Thyroid gland (tissue), 4 donors: ENCODE measurements at regions not wholly inside any gene's neighbourhood (a gene's known extent, or its start where the extent isn't known, plus 50 kb on each side); places are given as distances from the start of the nearest gene placed in this dataset.

Experiments
- POLR2A ChIP-seq, 2 donors: fragments of 450-650 bp; IDR thresholded peaks; one replicate each; pipeline ENCODE4 v1.6.1; 2017; ENCODE audit warnings: antibody characterized with exemption in 2 of 2, mild to moderate bottlenecking in 2 of 2, moderate library complexity in 1 of 2
- TF ChIP-seq, protein P1 (sequence below), 6 experiments: fragments of 200-600 bp in 3 of 6; fragments of 450-650 bp in 3 of 6; sonication (generic) in 3 of 6; IDR thresholded peaks; one replicate each; pipeline ENCODE4 v1.5.1; 2016 to 2019; ENCODE audit warnings: antibody characterized with exemption in 6 of 6, mild to moderate bottlenecking in 2 of 6, inconsistent platforms in 1 of 6, moderate library complexity in 1 of 6

DNA sequence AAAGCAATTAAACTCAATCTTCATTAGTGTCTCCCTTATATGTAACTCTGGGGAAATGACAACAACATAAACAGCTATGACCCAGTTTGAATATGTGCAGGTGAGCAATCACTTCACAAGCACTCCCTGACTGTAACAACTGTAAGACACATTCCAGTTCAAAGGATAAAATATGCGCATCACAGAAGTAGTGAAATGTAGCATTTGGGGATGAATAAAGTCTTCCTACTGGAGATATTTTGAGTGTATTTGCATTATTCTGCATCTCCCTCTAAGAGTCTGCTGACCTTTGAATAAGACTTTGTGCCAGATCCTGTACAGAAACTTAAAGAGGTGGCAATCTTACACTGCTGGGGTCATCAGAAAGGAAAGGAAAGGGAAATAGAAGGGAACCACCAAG is 179.5 kb upstream of the TBX18 start:
- TF ChIP-seq, protein P1, sequence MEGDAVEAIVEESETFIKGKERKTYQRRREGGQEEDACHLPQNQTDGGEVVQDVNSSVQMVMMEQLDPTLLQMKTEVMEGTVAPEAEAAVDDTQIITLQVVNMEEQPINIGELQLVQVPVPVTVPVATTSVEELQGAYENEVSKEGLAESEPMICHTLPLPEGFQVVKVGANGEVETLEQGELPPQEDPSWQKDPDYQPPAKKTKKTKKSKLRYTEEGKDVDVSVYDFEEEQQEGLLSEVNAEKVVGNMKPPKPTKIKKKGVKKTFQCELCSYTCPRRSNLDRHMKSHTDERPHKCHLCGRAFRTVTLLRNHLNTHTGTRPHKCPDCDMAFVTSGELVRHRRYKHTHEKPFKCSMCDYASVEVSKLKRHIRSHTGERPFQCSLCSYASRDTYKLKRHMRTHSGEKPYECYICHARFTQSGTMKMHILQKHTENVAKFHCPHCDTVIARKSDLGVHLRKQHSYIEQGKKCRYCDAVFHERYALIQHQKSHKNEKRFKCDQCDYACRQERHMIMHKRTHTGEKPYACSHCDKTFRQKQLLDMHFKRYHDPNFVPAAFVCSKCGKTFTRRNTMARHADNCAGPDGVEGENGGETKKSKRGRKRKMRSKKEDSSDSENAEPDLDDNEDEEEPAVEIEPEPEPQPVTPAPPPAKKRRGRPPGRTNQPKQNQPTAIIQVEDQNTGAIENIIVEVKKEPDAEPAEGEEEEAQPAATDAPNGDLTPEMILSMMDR (IDR thresholded peaks at IDR 0.05): no peak
- TF ChIP-seq POLR2A (IDR thresholded peaks at IDR 0.05): no peak
